SU-DHL-6 (cell line): ENCODE measurements at regions not wholly inside any gene's neighbourhood (a gene's known extent, or its start where the extent isn't known, plus 50 kb on each side); places are given as distances from the start of the nearest gene placed in this dataset.
"Not testable (repeated sequence)": the region's sequence is repeated elsewhere in the genome, so short reads cannot be mapped to it uniquely, and the experiment has no call there.

Experiments
- H2AFZ ChIP-seq: fragments of 200-600 bp; sonication (generic); 2 replicates; pipeline ENCODE4 v1.6.1; 2014; ENCODE audit warnings: low read depth, mild to moderate bottlenecking, moderate library complexity, mixed read lengths, antibody characterized with exemption, low read length; ENCODE audit not compliant: severe bottlenecking
- H3F3A ChIP-seq: fragments of 200-600 bp; shearing (Covaris generic); 2 replicates; pipeline ENCODE4 v1.6.0; 2016; ENCODE audit warnings: antibody characterized with exemption, mild to moderate bottlenecking; ENCODE audit not compliant: insufficient read depth
- H3K27ac ChIP-seq: fragments of 200-600 bp; sonication (generic); 2 replicates; pipeline ENCODE4 v1.5.1; 2016; ENCODE audit warnings: low read depth, mild to moderate bottlenecking, low read length, moderate library complexity, mixed read lengths
- H3K27me3 ChIP-seq: fragments of 200-600 bp; sonication (generic), shearing (Covaris generic); 2 replicates; pipeline ENCODE4 v1.6.0; 2014; ENCODE audit warnings: mild to moderate bottlenecking, low read length
- H3K36me3 ChIP-seq: fragments of 200-600 bp; sonication (generic); 2 replicates; pipeline ENCODE4 v1.6.1; 2014; ENCODE audit warnings: mild to moderate bottlenecking, low read length, mixed read lengths
- H3K4me2 ChIP-seq: fragments of 300-600, 200-600 bp; shearing (Covaris generic), sonication (generic); 2 replicates; pipeline ENCODE4 v1.6.0; 2014; ENCODE audit warnings: low read length, low read depth, mild to moderate bottlenecking; ENCODE audit not compliant: poor library complexity, severe bottlenecking
- H3K4me3 ChIP-seq: fragments of 200-600 bp; sonication (generic); 2 replicates; pipeline ENCODE4 v1.5.1; 2014; ENCODE audit warnings: antibody characterized with exemption, low read length, mild to moderate bottlenecking, mixed read lengths; ENCODE audit not compliant: insufficient read depth, poor library complexity, severe bottlenecking
- H3K79me2 ChIP-seq: fragments of 200-600 bp; sonication (generic); 2 replicates; pipeline ENCODE4 v1.6.1; 2014; ENCODE audit warnings: mild to moderate bottlenecking, low read length, moderate library complexity; ENCODE audit not compliant: insufficient read depth
- H3K9ac ChIP-seq: fragments of 200-600 bp; sonication (generic); 2 replicates; pipeline ENCODE4 v1.7.0; 2014; ENCODE audit warnings: mild to moderate bottlenecking, low read length
- H3K9me2 ChIP-seq: fragments of 200-600 bp; sonication (generic); replicated peaks from 2 replicates; pipeline ENCODE4 v1.6.1; 2014; ENCODE audit warnings: low read length; ENCODE audit not compliant: insufficient read depth
- H3K9me3 ChIP-seq: fragments of 200-600 bp; sonication (generic); 2 replicates; pipeline ENCODE4 v1.6.1; 2014; ENCODE audit warnings: low read length, mixed read lengths; ENCODE audit not compliant: insufficient read depth
- H4K20me1 ChIP-seq: fragments of 200-600 bp; sonication (generic); 2 replicates; pipeline ENCODE4 v1.6.1; 2014; ENCODE audit warnings: low read depth, mild to moderate bottlenecking, antibody characterized with exemption, low read length, moderate library complexity, mixed read lengths
- EZH2phosphoT487 ChIP-seq: fragments of 200-600 bp; sonication (generic), shearing (Covaris generic); conservative IDR thresholded peaks from 2 replicates; pipeline ENCODE4 v1.6.1; 2018; ENCODE audit warnings: mild to moderate bottlenecking, antibody characterized with exemption, low read length, moderate library complexity, mixed read lengths
- TF ChIP-seq, protein P1 (sequence below): fragments of 200-600 bp; sonication (generic); IDR thresholded peaks from one replicate; pipeline ENCODE4 v1.5.1; 2017; ENCODE audit warnings: antibody characterized with exemption, mild to moderate bottlenecking, low read length, moderate library complexity; ENCODE audit not compliant: insufficient read depth, poor library complexity, severe bottlenecking

DNA sequence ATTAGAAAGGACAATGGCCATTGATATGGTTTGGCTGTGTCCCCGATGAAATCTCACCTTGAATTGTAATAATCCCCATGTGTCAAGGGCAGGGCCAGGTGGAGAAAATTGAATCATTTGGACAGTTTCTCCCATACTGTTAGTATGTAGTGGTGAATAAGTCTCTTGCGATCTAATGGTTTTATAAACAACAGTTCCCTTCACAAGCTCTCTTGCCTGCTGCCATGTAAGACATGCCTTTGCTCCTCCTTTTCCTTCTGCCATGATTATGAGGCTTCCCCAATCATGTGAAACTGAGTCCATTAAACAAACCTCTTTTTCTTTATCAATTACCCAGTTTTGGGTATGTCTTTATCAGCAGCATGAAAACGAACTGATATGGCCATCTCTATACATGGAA, 302.7 kb downstream of the SFMBT2 start:
- Histone ChIP-seq H3K4me3 (no peak overlapping the region), H3K27me3 (no peaks in the 10 kb centered on the region), H3K9ac (no peak overlapping the region), H3F3A (no peaks in the 10 kb centered on the region), H2AFZ (no peak overlapping the region), H3K4me2 (no peak overlapping the region), H3K9me3 (no peaks in the 10 kb centered on the region), H3K27ac (no peak overlapping the region), H3K36me3 (no peaks in the 10 kb centered on the region), H3K9me2 (no peaks in the 10 kb centered on the region), H4K20me1 (no peaks in the 10 kb centered on the region), H3K79me2 (no peaks in the 10 kb centered on the region)
- TF ChIP-seq, protein P1, sequence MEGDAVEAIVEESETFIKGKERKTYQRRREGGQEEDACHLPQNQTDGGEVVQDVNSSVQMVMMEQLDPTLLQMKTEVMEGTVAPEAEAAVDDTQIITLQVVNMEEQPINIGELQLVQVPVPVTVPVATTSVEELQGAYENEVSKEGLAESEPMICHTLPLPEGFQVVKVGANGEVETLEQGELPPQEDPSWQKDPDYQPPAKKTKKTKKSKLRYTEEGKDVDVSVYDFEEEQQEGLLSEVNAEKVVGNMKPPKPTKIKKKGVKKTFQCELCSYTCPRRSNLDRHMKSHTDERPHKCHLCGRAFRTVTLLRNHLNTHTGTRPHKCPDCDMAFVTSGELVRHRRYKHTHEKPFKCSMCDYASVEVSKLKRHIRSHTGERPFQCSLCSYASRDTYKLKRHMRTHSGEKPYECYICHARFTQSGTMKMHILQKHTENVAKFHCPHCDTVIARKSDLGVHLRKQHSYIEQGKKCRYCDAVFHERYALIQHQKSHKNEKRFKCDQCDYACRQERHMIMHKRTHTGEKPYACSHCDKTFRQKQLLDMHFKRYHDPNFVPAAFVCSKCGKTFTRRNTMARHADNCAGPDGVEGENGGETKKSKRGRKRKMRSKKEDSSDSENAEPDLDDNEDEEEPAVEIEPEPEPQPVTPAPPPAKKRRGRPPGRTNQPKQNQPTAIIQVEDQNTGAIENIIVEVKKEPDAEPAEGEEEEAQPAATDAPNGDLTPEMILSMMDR: no peak
- no peak for TF ChIP-seq EZH2phosphoT487

DNA sequence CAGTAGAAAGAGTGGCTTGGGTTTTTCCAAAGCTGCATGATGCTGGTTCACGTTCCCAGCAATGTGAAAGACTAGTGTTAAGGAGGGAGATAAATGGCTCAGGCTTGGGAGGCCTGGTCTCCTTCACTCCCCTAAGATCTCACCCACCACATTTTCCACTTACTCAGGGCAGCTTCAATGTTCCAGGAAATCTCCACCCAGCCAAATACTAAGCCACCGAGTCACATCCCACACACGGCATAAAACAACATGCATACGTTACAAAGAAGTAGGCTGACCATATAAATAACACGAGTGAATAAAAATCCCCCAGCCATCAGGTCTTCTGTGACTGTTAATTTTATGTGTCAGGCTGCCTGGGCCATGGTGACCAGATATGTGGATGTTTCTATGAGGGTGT, 303.5 kb downstream of the SFMBT2 start:
- no peaks in the 10 kb centered on the region for H3F3A ChIP-seq
- TF ChIP-seq EZH2phosphoT487: no peak
- TF ChIP-seq, protein P1: no peak
- no peak overlapping the region for H3K4me3 ChIP-seq
- H3K27me3 ChIP-seq: no peaks in the 10 kb centered on the region
- no peak overlapping the region for H2AFZ ChIP-seq
- no peak overlapping the region for H3K27ac ChIP-seq
- H3K4me2 ChIP-seq: no peak overlapping the region
- no peaks in the 10 kb centered on the region for H3K79me2 ChIP-seq
- no peaks in the 10 kb centered on the region for H3K9me2 ChIP-seq
- H4K20me1 ChIP-seq: no peaks in the 10 kb centered on the region
- no peaks in the 10 kb centered on the region for H3K9me3 ChIP-seq
- no peaks in the 10 kb centered on the region for H3K36me3 ChIP-seq
- H3K9ac ChIP-seq: no peak overlapping the region

GRCh38 chr10:7104379-7104778, 306.5 kb downstream of the SFMBT2 start:
- not testable (repeated sequence) for H3K9me2 ChIP-seq, H3K4me3 ChIP-seq, H4K20me1 ChIP-seq, H3K27ac ChIP-seq, H3F3A ChIP-seq, H3K27me3 ChIP-seq, H2AFZ ChIP-seq, H3K79me2 ChIP-seq, H3K4me2 ChIP-seq, H3K9ac ChIP-seq, H3K9me3 ChIP-seq, H3K36me3 ChIP-seq

GRCh38 chr10:7102557-7103349, 308.1 kb downstream of the SFMBT2 start:
- H3K27me3 ChIP-seq: no peaks in the 10 kb centered on the region
- no peak overlapping the region for H2AFZ ChIP-seq
- H3K9me2 ChIP-seq: no peaks in the 10 kb centered on the region
- TF ChIP-seq EZH2phosphoT487: no peak
- TF ChIP-seq, protein P1: no peak
- no peaks in the 10 kb centered on the region for H3K36me3 ChIP-seq
- no peak overlapping the region for H3K27ac ChIP-seq
- no peaks in the 10 kb centered on the region for H4K20me1 ChIP-seq
- no peaks in the 10 kb centered on the region for H3F3A ChIP-seq
- no peak overlapping the region for H3K4me2 ChIP-seq
- H3K4me3 ChIP-seq: no peak overlapping the region
- H3K79me2 ChIP-seq: no peaks in the 10 kb centered on the region
- no peaks in the 10 kb centered on the region for H3K9me3 ChIP-seq
- no peak overlapping the region for H3K9ac ChIP-seq
